GM19467 (cell line): ENCODE measurements at regions not wholly inside any gene's neighbourhood (a gene's known extent, or its start where the extent isn't known, plus 50 kb on each side); places are given as distances from the start of the nearest gene placed in this dataset.
"Not testable (repeated sequence)": the region's sequence is repeated elsewhere in the genome, so short reads cannot be mapped to it uniquely, and the experiment has no call there.

ENCODE experiments used
- ATAC-seq: cut with Tn5 transposase; IDR thresholded peaks from one replicate; pipeline ENCODE4 v1.9.1; 2021; ENCODE audit warnings: mild to moderate bottlenecking, moderate library complexity; ENCODE audit not compliant: unreplicated experiment

DNA sequence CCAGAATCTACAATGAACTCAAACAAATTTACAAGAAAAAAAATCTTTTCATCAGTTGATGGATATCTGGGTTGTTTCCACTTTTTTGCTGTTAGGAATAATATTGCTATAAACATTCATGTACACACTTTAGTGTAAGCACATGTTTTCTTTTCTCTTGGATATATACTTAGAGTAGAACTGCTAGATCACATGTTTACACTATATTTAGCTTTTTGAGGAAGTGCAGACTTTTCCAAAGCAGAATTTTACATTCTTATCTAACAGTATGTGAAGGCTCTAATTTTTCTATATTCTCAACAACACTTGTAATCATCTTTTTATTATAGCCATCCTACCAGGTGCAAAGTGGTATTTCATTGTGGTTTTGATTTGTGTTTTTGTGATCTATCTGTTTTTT, 103.6 kb upstream of the RMP24 start:
- ATAC-seq = no peak

DNA sequence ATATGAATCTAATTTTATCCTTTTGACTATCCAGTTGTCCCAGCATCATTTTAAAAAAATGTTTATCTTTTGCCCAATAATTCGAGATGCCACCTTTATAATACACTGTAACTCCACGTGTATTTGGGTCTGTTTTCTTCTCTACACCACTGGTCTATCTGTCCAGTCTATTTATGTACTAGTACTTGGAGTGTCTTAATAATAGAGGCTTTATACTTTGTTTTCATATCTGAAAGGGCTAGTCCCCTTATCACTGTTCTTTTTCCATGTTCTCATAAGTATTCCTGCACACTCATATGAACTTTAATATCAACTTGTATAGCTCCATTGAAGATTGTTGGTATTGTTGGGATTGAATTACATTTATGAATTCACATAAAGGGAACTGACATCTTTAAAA, 101.1 kb upstream of the RMP24 start:
- ATAC-seq = no peak

DNA sequence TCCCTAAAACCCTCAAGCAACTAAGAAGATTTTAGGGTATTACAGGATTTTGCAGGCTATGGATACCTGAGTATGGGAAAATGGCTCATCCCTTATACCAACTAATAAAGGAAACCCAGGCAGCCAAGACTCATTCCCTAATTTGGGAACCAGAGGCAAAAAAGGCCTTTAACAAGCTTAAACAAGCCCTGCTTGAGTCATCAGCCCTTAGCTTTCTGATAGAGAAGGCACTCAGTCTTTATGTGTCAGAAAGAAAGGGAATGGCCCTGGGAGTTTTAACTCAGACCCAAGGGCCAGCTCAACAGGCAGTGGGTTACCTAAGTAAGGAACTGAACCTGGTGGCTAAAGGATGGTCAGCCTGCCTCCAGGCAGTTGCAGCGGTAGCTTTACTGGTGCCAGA, 96.9 kb upstream of the RMP24 start:
- ATAC-seq = no peak

DNA sequence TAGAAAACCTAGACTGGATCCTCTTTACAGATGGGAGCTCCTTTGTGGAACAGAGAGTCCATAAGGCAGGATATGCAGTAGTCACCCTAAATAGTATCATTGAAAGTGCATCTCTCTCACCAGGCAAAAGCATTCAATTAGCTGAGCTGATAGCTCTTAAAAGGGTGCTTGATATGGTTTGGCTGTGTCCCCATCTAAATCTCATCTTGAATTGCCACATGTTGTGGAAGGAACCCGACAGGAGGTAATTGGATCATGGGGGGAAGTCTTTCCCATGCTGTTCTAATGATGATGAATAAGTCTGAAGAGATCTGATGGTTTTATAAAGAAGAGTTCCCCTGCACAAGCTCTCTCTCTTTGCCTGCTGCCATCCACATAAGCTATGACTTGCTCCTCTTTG, 96.2 kb upstream of the RMP24 start:
- ATAC-seq = no peak

DNA sequence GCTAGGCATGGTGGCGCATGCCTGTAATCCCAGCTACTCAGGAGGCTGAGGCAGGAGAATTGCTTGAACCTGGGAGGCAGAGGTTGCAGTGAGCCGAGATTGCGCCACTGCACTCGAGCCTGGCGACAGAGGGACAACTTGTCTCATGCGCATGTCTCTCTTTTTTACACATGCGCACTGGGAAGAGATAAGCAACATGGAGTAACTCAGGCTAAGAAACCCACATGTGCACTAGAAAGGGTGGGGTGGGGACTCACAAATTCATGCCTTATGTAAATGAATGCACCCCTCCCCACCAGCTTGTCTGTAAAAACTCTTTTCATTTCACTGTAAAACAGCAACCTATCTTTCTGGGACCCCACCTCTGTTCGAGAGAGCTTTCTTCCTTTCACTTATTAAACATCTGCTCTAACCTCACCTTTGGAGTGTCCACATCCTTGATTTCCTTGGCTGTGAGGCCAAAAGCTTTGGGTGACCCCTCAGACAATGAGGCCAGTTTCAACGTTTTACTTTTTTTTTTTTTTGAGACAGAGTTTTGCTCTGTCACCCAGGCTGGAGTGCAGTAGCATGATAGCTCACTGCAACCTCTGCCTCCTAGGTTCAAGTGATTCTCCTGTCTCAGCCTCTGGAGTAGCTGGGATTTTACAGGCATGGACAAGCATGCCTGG, 91.6 kb upstream of the RMP24 start:
- no peak for ATAC-seq

DNA sequence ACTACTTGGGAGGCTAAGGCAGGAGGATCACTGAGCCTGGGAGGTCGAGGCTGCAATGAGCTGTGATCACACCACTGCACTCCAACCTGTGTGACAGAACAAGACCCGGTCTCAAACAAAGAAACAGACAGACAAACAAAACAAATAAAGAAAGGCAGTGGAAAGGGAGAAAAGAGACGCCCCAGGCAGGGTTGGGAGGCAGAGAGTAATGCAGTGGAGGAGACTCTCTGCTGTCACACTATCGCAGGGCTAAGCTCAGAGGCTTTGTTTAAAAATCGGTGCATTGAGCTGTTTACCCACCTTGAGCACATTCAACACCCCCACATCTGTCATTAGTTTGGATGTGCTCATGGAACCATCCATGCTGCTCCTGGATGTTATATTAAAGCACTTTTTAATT, 84.2 kb upstream of the RMP24 start:
- ATAC-seq = no peak

DNA sequence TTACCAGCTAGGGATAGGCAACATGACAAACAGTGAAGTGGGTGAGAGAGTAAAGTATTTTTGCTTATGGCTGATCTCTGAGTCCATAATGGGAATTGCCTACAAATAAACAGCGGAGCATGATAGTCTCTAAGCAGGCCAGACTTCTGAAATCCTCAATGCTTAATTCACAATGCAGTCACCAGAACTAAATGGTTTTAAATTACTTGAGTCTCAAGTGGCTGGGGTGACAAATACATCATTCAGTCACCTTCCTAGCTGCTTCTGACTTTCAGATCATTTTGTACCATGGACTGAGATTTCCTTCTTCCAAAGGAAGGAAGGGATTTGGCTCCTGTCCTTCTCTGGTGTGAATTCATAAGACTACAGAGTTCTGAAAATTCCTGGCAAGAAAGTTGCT, 82.8 kb upstream of the RMP24 start:
- no peak for ATAC-seq

DNA sequence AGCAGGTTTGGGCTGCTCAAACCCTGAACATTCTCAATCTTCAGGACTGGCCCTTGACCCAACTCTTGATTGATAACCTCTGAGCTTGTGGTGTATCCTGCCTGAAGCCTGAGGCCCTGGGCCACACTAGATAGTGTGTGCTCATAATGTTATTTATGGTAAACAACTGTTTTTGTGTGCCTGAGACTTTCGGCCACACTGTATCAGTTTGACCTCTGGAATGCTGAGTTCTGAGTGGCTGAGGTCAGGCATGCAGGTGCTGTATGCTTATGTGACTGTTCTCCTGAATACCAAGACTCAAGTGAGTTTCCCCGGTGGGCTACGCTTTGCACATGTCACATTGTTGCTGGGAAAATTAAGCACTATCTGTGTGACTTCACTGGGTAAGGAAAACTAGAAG, 82.2 kb upstream of the RMP24 start:
- no peak for ATAC-seq

DNA sequence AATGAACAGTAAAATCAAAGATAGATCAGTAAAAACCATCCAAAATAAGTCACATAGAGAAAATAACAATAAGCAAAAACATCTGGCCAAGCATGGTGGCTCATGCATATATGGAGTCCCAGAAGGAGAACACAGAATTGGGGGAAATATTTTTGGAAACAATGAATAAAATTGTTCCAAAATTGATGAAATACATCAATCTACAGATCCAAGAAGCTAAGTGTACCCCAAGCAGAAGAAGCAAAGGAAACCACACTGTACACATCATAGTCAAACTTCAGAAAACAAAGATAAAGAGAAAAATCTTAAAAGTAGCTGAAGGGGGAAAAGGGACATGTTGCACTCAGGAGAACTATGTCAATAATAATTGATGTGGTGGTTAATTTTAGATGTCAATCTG, 80.4 kb upstream of the RMP24 start:
- ATAC-seq = no peak

DNA sequence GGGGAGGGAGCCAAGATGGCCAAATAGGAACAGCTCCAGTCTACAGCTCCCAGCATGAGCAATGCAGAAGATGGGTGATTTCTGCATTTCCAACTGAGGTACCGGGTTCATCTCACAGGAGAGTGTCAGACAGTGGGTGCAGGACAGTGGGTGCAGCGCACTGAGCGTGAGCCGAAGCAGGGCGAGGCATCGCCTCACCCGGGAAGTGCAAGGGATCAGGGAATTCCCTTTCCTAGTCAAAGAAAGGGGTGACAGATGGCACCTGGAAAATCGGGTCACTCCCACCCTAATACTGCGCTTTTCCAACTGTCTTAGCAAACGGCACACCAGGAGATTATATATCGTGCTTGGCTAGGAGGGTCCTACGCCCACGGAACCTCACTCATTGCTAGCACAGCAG, 75.0 kb upstream of the RMP24 start:
- ATAC-seq = not testable (repeated sequence)

DNA sequence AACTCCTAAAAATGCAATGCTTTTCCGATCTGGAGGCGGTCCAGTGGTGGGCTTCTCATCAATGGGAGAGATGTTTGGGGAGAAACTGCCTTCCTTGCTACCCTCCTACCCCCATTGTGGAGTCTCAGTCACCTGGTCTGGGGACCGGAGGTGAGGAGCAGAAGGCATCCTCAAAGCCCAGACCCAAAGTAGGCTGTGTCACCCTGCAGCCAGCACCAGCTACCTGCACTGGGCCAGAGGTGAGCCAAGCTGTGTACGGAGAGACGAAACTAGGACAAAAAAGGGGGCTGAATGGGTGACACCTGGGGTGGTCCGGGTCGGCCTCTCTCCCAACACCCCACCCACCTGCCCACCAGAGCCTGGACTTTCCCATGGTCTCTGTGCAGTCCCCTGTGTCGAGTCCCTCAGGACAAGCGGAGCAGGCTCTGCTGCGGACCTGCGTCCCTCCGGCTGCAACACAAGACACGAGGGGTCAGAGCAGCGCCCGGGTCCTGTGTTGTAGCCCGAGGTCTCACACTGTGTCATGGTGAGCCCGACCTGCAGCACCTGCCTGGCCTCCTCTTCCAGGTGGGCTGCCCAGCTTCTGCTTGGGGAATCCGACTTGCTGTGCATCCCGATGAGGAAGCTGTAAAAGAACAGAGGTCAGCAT, 68.0 kb upstream of the RMP24 start:
- ATAC-seq = no peak

DNA sequence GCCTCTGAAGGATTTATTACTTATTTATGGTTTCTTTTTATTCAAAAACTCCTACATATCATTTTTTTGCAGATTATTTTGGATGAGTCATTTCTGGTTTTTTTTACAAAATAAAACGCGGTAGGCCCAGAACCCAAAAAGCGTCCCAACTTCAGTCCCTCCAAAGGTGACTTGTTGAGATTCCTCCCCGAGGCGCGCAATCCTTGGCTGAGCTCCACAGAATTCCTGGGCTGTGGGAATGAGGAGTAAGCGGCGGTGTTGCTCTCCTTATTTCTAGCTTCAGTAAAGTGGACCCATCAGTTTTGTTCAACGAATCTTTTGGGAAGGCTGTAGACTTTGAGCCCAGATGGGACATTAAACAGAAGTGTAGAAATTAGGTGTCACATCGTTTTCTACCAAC, 67.0 kb upstream of the RMP24 start:
- ATAC-seq = no peak

DNA sequence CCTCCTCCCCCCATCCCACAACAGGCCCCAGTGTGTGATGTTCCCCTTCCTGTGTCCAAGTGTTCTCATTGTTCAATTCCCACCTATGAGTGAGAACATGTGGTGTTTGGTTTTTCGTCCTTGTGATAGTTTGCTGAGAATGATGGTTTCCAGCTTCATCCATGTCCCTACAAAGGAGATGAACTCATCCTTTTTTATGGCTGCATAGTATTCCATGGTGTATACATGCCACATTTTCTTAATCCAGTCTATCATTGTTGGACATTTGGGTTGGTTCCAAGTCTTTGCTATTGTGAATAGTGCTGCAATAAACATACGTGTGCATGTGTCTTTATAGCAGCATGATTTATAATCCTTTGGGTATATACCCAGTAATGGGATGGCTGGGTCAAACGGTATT, 66.2 kb upstream of the RMP24 start:
- ATAC-seq = not testable (repeated sequence)

DNA sequence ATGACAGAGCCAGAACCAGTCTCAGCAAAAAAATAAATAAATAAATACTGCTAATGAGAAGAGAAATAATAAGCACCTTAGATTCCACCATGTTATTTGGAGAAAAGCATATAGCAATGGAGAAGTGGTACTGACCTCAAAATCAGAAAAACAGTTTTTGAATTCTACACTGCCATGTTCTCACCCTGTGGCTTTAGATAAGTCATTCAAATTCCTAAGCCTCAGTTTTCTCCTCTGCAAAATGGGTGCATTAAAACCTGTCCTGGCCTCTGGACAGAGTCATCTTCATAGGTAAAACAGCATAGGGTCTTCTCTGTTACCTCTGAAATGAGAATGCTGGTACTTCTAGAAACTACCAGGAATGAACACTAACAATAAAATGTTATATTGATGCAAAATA, 62.2 kb upstream of the RMP24 start:
- ATAC-seq = no peak

DNA sequence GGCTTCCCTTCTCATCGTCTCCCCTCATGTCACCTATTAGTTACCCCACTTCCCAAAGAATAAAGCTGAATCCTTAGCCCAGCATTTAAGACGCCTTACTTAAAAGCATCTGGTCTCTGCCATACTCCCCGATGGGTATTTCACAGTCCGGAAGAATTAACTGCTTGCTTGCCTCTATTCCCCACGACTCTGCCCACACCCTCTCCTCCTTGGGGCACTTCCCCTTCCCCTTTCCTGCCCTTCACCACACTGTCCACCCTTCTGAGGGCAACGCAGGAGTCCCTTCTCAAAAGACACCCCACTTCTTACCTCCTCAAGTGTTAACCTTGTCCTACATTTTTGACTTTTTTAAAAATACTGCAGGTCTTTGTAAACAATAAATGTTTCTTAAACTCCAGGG, 60.1 kb upstream of the RMP24 start:
- no peak for ATAC-seq

DNA sequence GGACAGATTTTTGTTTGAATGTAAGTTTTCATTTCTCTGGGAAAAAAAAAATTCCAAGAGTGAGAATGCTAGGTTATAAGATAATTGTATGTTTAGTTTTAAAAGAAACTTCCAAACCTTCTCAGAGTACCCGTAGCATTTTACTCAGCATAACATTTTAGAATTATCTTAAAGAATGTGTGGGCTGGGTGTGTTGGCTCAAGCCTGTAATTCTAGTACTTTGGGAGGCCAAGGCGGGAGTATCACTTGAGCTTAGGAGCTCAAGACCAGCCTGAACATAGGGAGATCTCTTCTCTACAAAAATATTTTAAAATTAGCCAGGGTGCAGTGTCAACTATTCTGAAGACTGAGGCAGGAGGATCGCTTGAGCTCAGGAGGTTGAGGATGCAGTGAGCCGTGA, 57.4 kb upstream of the RMP24 start:
- no peak for ATAC-seq

DNA sequence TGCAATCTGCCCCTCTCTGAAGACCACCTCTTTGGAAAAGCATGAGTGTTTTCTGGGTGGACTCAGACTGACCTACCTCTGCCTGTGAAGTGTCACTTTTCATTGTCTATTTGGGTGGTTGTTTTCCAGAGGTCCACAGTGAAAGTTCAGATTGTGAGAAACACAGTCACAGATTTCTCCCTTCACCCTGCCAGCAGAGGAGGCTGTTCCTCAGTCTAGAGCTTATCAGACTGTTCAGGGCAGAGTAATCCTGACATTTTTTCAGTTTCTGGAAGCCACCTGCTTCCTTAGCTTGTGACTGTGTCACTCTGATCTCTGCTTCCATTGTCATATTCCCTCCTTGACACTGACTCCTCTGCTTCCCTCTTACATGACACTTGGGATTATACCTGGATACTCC, 55.4 kb upstream of the RMP24 start:
- no peak for ATAC-seq

DNA sequence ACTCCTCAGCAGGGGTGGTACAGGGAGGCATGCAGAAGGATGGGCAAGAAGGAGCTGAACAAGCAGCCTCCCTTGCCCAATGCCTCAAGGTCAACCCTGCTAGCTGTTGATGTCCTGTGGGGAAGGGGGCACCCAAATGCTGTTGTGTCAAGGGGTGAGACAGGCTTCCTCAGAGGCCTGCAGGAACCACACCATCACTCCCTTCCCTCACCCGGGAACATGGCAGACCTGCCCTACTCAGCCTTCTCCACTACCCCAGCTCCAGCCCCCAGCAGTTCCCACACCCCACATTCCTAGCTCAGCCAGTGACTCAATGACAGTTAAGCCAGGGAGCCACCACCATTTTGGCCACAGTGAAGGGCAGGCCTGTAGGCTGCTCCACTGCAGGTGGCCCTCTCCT, 53.9 kb upstream of the RMP24 start:
- ATAC-seq = no peak

DNA sequence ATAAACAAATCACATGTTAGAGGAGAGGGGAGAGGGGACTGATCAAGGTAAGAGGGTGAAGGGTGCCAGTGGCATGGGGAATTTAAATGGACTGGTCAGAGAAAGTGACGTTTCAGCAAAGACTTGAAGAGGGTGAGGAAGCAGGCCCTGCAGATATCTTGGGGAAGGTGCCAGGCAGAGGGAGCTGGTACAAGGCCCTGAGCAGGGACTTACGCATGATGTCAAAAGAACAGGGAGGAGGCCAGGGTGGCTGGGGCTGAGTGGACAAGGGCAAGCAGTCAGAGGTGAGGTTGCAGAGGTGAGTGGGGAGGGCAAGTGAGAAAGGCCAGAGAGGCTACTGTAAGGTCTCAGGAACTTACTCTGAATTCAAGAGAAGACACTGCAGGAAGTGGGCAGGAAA, 53.3 kb upstream of the RMP24 start:
- ATAC-seq = no peak

DNA sequence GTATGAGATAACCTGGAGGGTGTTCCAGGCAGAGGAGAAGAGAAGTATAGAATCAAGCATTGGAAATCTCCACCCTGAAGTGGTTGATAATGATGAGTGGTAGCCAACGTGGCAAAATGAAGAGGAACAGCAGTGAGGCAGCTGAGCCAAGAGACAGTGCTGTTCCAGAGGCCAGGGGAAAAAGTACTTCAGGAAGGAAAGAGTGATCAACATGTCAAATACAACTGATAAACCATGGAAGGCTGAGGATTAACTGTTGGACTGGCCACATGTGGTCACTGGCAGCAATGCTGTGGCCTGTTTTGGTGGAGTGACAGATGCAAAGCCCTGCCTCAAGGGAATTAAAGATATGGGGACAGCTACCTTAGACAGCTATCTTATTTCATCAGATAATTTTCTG, 51.9 kb upstream of the RMP24 start:
- no peak for ATAC-seq
